Choroid plexus epithelial cell (primary cell): ENCODE measurements at regions not wholly inside any gene's neighbourhood (a gene's known extent, or its start where the extent isn't known, plus 50 kb on each side); places are given as distances from the start of the nearest gene placed in this dataset.
"Not testable (repeated sequence)": the region's sequence is repeated elsewhere in the genome, so short reads cannot be mapped to it uniquely, and the experiment has no call there.

Source experiments
- DNase-seq: peaks from one replicate; pipeline ENCODE4 v3.0.0-alpha.2; 2010; ENCODE audit warnings: low read depth
- H3K4me3 ChIP-seq: 2 replicates; pipeline ENCODE4 v1.5.1; 2011; ENCODE audit warnings: low read depth, mild to moderate bottlenecking, control low read depth, low read length, moderate library complexity
- TF ChIP-seq, protein P1 (sequence below): conservative IDR thresholded peaks from 2 replicates; pipeline ENCODE4 v1.5.1; 2011; ENCODE audit warnings: low read depth, mild to moderate bottlenecking, control low read depth, inconsistent platforms, low read length, moderate library complexity

DNA sequence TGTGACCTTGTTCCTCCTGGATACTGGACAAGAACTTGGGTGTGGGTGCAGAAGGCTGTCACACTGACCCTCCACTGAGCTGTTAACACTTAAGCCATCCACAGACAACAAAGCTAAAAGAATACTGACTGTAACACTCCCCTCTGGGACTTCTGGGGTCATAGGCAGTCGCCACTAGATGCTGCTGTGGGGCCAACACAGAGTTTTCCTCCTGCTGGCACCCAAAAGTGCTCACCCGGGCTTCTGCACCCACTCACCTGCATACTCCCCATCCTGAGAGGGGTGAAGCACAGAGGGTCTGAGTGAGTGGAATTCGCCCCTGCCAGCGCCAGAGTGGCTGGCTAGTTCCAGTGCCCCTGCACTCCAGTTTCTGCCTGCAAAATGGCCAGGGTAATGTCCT, 422.4 kb upstream of the LMO3 start:
- no peak overlapping the region for H3K4me3 ChIP-seq
- no peak for DNase-seq
- TF ChIP-seq, protein P1, sequence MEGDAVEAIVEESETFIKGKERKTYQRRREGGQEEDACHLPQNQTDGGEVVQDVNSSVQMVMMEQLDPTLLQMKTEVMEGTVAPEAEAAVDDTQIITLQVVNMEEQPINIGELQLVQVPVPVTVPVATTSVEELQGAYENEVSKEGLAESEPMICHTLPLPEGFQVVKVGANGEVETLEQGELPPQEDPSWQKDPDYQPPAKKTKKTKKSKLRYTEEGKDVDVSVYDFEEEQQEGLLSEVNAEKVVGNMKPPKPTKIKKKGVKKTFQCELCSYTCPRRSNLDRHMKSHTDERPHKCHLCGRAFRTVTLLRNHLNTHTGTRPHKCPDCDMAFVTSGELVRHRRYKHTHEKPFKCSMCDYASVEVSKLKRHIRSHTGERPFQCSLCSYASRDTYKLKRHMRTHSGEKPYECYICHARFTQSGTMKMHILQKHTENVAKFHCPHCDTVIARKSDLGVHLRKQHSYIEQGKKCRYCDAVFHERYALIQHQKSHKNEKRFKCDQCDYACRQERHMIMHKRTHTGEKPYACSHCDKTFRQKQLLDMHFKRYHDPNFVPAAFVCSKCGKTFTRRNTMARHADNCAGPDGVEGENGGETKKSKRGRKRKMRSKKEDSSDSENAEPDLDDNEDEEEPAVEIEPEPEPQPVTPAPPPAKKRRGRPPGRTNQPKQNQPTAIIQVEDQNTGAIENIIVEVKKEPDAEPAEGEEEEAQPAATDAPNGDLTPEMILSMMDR, result no peak

DNA sequence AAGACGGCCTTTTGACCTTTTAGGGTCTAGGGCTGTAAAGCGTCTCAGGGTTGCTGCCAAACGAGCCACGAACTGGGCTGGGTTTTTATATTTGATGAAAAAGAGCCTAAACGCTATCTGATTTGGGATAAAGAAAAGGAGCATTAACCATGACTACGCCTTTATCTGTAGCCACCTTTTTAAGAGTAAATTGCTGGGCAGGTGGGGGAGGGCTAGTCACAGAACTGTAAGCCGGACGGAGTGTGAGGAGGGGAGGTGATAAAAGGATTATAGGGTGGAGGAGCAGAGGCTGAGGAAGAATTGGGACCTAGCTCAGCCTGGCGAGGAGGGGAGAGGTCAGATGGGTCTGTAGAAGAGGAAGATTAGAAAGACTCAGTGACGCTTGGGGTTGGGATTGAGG, 419.5 kb upstream of the LMO3 start:
- DNase-seq, H3K4me3 ChIP-seq: not testable (repeated sequence)

DNA sequence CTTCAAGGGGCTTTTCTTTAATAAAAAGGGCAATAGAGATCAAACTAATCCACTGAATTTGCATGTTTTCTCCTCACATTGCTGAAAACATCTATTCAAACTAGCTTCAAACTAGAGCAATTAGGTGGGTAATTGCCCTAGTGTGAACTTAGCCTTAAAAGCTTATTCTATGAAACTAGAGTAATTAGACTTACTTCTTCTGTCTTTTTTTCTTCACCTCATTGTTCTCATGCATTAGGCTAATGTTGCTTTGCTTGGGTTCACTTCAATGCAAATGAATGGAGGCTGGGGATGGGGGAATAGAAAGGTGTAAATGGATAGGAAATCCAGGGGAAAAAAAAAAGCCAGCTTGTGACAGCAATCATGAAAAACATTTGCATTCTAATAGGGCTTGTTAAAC, 414.8 kb upstream of the LMO3 start:
- no peak for DNase-seq
- TF ChIP-seq, protein P1, result no peak
- H3K4me3 ChIP-seq, result no peak overlapping the region

DNA sequence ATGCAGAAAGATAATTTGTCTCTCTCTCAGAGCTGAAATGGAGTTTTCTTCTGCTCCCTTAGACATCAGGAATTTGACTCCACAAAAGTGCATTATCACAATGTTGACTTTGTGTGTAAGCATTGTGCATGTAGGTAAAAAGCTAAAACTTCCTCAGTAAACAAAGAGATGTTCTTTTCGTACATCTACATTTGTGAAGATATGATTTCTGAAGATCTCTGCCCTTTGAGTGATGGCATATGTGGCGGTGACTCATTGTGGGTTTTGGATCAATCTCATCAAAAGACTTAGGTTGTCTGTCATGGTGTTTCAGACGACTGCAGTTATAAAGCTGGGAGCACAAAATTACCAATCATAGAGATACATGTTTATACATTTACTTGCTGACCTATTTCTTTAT, 411.4 kb upstream of the LMO3 start:
- no peak overlapping the region for H3K4me3 ChIP-seq
- TF ChIP-seq, protein P1, result no peak
- DNase-seq, result no peak

DNA sequence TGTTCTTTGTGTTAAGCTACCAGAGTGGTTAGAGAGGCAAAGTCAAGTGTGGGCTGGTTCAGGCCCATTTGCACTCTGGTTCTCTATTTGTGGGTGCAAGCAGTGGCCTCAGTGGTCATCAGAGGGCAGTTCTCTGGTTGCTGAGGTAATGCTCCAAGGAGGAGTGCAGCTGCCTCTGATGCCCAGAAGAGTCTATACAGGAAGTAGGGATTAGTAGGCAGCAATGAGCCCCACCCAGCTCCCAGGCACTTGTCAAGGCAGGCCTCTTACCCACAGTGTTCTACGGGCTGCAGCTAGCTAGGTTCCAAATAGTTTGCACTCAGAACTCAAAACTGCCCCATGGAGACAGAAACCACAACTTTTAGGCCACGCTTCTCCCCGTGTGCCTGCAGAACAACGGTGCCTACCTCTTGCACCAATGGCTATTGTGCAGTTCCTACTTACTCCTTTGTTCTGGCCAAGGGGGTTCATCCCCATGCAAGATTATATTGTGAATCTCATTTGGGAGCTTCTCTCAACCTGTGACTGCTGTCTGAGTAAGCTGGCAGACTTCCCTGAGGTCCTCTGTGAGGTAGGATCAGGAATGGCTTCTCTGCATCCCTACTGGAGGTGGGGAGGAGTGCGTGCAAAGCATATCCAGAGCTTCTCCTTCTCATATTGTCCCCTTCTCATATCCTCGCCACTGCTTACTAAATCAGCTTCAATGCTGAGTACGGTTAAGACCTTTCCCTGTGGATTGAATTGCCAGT, 410.3 kb upstream of the LMO3 start:
- TF ChIP-seq, protein P1, result no peak
- no peak overlapping the region for H3K4me3 ChIP-seq
- DNase-seq, result no peak

DNA sequence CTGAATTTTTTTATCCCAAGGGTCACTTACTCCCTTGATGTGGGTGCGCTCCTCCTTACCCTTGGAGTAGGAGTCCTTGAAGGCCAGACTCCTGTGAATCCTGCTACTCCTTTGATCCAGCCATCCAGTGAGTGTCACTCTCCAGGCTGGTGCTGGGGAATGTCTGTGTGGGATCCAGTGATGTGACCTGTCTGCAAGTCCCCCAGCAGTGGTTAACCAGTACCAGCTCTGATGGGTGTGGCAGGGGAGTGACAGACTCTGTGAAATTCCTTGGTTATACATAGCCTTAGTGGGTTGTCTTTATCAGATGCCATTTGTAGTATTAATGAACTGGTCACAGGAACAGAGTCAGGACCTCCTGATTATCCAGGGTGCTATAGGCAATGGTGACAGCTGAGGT, 409.5 kb upstream of the LMO3 start:
- no peak overlapping the region for H3K4me3 ChIP-seq

DNA sequence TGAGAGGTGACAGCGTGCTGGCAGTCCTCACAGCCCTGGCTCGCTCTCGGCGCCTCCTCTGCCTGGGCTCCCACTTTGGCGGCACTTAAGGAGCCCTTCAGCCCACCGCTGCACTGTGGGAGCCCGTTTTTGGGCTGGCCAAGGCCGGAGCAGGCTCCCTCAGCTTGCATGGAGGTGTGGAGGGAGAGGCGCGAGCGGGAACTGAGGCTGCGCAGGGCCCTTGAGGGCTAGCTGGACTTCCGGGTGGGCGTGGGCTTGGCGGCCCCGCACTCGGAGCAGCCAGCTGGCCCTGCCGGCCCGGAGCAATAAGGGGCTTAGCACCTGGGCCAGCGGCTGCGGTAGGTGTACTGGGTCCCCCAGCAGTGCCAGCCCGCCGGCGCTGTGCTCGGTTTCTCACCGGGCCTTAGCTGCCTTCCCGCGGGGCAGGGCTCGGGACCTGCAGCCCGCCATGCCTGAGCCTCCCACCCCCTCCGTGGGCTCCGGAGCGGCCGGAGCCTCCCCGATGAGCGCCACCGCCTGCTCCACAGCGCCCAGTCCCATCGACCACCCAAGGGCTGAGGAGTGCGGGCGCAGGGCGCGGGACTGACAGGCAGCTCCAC, 401.6 kb upstream of the LMO3 start:
- DNase-seq, H3K4me3 ChIP-seq: not testable (repeated sequence)

More for the DNA sequence above, 409.5 kb upstream of the LMO3 start:
- TF ChIP-seq, protein P1, result no peak
- no peak for DNase-seq

DNA sequence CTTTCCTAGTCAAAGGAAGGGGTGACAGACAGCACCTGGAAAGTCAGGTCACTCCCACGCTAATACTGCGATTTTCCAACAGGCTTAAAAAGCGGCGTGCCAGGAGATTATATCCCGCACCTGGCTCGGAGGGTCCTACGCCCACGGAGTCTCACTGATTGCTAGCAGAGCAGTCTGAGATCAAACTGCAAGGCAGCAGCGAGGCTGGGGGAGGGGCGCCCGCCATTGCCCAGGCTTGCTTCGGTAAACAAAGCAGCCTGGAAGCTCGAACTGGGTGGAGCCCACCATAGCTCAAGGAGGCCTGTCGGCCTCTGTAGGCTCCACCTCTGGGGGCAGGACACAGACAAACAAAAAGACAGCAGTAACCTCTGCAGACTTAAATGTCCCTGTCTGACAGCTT, 392.6 kb upstream of the LMO3 start:
- not testable (repeated sequence) for DNase-seq

More for the DNA sequence above, 392.6 kb upstream of the LMO3 start:
- H3K4me3 ChIP-seq, result not testable (repeated sequence)
